ENCODE measurements at regions not wholly inside any gene's neighbourhood (a gene's known extent, or its start where the extent isn't known, plus 50 kb on each side); places are given as distances from the start of the nearest gene placed in this dataset.

DNA sequence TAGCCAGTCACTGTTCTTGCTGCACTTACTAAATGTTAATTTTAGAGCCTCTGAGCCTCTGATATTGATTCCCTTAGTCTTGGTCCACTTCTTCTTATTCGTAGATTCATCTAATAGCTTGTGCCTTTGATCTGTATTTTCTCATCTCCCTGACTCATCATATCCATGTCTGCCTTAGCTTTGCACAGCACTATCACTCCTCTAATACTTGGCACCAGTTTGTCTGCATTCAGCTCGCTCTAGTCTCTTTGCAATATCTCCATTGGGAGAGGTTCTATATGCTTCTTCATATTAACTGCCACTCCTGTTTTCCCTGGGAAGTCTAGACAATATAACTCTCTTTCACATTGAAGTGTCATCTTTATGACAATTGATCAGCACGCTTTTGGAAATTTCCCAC, 68.5 kb upstream of the CSRP2 start:
- DNase-seq (ENCODE audit: low spot score): no peak
- Mint-ChIP-seq H3K4me1 (no peaks in the 10 kb centered on the region), H3K27ac (no peak overlapping the region), H3K27me3 (ENCODE audit: low read depth) (no peaks in the 10 kb centered on the region; the same call in 1 of the 2 replicates), H3K9me3 (no peaks in the 10 kb centered on the region), H3K36me3 (no peaks in the 10 kb centered on the region), H3K4me3 (no peak overlapping the region)
- CTCF ChIA-PET: interaction anchor here (2.2 kb wide), 1 partner anchor 64 kb away, joined by 5 read pairs; no protein-coding TSS in a partner anchor
- no peak for ATAC-seq
- no peak for TF ChIP-seq ZNF138 (CRISPR knock-in tag; conservative IDR thresholded peaks at IDR 0.05)
- TF ChIP-seq KAT7 (CRISPR knock-in tag; IDR thresholded peaks at IDR 0.05; ENCODE audit: borderline replicate concordance): no peak
- no peak for TF ChIP-seq OVOL2 (CRISPR knock-in tag; IDR thresholded peaks at IDR 0.05; ENCODE audit: borderline replicate concordance)
- TF ChIP-seq ELF4 (CRISPR knock-in tag; IDR thresholded peaks at IDR 0.05; ENCODE audit: low read depth): no peak
- no peak for TF ChIP-seq ZNF416 (CRISPR knock-in tag; IDR thresholded peaks at IDR 0.05)
- TF ChIP-seq CBFB (CRISPR knock-in tag; IDR thresholded peaks at IDR 0.05; ENCODE audit: low read depth): no peak
- no peak for TF ChIP-seq ZNF396 (CRISPR knock-in tag; IDR thresholded peaks at IDR 0.05; ENCODE audit: borderline replicate concordance)
- TF ChIP-seq, protein P1, sequence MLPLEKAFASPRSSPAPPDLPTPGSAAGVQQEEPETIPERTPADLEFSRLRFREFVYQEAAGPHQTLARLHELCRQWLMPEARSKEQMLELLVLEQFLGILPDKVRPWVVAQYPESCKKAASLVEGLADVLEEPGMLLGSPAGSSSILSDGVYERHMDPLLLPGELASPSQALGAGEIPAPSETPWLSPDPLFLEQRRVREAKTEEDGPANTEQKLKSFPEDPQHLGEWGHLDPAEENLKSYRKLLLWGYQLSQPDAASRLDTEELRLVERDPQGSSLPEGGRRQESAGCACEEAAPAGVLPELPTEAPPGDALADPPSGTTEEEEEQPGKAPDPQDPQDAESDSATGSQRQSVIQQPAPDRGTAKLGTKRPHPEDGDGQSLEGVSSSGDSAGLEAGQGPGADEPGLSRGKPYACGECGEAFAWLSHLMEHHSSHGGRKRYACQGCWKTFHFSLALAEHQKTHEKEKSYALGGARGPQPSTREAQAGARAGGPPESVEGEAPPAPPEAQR (CRISPR knock-in tag; IDR thresholded peaks at IDR 0.05): no peak
- TF ChIP-seq GTF2I (CRISPR knock-in tag; conservative IDR thresholded peaks at IDR 0.05): no peak
- TF ChIP-seq SMAD4 (CRISPR knock-in tag; IDR thresholded peaks at IDR 0.05): no peak
- TF ChIP-seq, protein P2, sequence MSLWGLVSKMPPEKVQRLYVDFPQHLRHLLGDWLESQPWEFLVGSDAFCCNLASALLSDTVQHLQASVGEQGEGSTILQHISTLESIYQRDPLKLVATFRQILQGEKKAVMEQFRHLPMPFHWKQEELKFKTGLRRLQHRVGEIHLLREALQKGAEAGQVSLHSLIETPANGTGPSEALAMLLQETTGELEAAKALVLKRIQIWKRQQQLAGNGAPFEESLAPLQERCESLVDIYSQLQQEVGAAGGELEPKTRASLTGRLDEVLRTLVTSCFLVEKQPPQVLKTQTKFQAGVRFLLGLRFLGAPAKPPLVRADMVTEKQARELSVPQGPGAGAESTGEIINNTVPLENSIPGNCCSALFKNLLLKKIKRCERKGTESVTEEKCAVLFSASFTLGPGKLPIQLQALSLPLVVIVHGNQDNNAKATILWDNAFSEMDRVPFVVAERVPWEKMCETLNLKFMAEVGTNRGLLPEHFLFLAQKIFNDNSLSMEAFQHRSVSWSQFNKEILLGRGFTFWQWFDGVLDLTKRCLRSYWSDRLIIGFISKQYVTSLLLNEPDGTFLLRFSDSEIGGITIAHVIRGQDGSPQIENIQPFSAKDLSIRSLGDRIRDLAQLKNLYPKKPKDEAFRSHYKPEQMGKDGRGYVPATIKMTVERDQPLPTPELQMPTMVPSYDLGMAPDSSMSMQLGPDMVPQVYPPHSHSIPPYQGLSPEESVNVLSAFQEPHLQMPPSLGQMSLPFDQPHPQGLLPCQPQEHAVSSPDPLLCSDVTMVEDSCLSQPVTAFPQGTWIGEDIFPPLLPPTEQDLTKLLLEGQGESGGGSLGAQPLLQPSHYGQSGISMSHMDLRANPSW (CRISPR knock-in tag; conservative IDR thresholded peaks at IDR 0.05; ENCODE audit: low read depth): no peak
- TF ChIP-seq ZBTB21 (CRISPR knock-in tag; IDR thresholded peaks at IDR 0.05; ENCODE audit: borderline replicate concordance): no peak
- no peak for TF ChIP-seq TEAD1 (CRISPR knock-in tag; IDR thresholded peaks at IDR 0.05)
- TF ChIP-seq ETV6 (CRISPR knock-in tag; IDR thresholded peaks at IDR 0.05): no peak
- TF ChIP-seq, protein P3, sequence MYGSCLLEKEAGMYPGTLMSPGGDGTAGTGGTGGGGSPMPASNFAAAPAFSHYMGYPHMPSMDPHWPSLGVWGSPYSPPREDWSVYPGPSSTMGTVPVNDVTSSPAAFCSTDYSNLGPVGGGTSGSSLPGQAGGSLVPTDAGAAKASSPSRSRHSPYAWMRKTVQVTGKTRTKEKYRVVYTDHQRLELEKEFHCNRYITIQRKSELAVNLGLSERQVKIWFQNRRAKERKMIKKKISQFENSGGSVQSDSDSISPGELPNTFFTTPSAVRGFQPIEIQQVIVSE (CRISPR knock-in tag; IDR thresholded peaks at IDR 0.05; ENCODE audit: borderline replicate concordance): no peak
- TF ChIP-seq, protein P4, sequence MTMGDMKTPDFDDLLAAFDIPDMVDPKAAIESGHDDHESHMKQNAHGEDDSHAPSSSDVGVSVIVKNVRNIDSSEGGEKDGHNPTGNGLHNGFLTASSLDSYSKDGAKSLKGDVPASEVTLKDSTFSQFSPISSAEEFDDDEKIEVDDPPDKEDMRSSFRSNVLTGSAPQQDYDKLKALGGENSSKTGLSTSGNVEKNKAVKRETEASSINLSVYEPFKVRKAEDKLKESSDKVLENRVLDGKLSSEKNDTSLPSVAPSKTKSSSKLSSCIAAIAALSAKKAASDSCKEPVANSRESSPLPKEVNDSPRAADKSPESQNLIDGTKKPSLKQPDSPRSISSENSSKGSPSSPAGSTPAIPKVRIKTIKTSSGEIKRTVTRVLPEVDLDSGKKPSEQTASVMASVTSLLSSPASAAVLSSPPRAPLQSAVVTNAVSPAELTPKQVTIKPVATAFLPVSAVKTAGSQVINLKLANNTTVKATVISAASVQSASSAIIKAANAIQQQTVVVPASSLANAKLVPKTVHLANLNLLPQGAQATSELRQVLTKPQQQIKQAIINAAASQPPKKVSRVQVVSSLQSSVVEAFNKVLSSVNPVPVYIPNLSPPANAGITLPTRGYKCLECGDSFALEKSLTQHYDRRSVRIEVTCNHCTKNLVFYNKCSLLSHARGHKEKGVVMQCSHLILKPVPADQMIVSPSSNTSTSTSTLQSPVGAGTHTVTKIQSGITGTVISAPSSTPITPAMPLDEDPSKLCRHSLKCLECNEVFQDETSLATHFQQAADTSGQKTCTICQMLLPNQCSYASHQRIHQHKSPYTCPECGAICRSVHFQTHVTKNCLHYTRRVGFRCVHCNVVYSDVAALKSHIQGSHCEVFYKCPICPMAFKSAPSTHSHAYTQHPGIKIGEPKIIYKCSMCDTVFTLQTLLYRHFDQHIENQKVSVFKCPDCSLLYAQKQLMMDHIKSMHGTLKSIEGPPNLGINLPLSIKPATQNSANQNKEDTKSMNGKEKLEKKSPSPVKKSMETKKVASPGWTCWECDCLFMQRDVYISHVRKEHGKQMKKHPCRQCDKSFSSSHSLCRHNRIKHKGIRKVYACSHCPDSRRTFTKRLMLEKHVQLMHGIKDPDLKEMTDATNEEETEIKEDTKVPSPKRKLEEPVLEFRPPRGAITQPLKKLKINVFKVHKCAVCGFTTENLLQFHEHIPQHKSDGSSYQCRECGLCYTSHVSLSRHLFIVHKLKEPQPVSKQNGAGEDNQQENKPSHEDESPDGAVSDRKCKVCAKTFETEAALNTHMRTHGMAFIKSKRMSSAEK (CRISPR knock-in tag; IDR thresholded peaks at IDR 0.05; ENCODE audit: borderline replicate concordance): no peak
- TF ChIP-seq TCF7 (CRISPR knock-in tag; IDR thresholded peaks at IDR 0.05; ENCODE audit: low read depth): no peak
- POLR2A ChIA-PET: no interaction called here

DNA sequence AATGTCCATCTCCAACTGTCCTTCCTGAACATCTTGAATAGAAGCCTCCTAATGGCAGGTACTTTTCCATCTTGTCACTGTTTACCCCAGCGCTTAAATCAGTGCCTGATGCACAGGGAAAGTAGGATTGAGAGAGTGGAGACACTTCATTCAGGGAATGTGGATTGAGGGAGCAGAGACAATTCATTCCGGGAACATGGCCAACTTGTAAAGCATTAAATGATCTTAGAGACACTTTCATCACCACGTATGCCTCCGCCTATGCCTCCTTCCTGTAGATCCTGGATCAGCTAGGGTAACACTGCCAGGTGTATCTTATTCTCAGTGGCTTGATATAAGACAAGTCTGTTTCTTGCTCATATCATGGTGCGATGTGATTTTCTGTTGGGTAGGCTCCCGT, 67.6 kb upstream of the CSRP2 start:
- H3K27me3 Mint-ChIP-seq (ENCODE audit: low read depth): no peaks in the 10 kb centered on the region; the same call in 1 of the 2 replicates
- POLR2A ChIA-PET: no interaction called here
- DNase-seq (ENCODE audit: low spot score) (no peak), ATAC-seq (no peak)
- no peak overlapping the region for H3K27ac Mint-ChIP-seq
- CTCF ChIA-PET: interaction anchor here (2.2 kb wide), 1 partner anchor 65 kb away, joined by 5 read pairs; no protein-coding TSS in a partner anchor
- H3K4me3 Mint-ChIP-seq: no peak overlapping the region
- no peaks in the 10 kb centered on the region for H3K9me3 Mint-ChIP-seq
- H3K36me3 Mint-ChIP-seq: no peaks in the 10 kb centered on the region
- no peaks in the 10 kb centered on the region for H3K4me1 Mint-ChIP-seq
- TF ChIP-seq ETV6 (CRISPR knock-in tag; IDR thresholded peaks at IDR 0.05) (no peak), FOXJ3 (CRISPR knock-in tag; IDR thresholded peaks at IDR 0.05; ENCODE audit: borderline replicate concordance) (no peak), GTF2I (CRISPR knock-in tag; conservative IDR thresholded peaks at IDR 0.05) (no peak), NR1H2 (CRISPR knock-in tag; IDR thresholded peaks at IDR 0.05) (no peak), JAZF1 (CRISPR knock-in tag; IDR thresholded peaks at IDR 0.05) (no peak), ELF4 (CRISPR knock-in tag; IDR thresholded peaks at IDR 0.05; ENCODE audit: low read depth) (no peak)
- TF ChIP-seq, protein P5, sequence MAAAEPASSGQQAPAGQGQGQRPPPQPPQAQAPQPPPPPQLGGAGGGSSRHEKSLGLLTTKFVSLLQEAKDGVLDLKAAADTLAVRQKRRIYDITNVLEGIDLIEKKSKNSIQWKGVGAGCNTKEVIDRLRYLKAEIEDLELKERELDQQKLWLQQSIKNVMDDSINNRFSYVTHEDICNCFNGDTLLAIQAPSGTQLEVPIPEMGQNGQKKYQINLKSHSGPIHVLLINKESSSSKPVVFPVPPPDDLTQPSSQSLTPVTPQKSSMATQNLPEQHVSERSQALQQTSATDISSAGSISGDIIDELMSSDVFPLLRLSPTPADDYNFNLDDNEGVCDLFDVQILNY (CRISPR knock-in tag; IDR thresholded peaks at IDR 0.05): no peak
- TF ChIP-seq, protein P4 (CRISPR knock-in tag; IDR thresholded peaks at IDR 0.05; ENCODE audit: borderline replicate concordance): no peak
